ENCODE measurements at regions not wholly inside any gene's neighbourhood (a gene's known extent, or its start where the extent isn't known, plus 50 kb on each side); places are given as distances from the start of the nearest gene placed in this dataset.

DNA sequence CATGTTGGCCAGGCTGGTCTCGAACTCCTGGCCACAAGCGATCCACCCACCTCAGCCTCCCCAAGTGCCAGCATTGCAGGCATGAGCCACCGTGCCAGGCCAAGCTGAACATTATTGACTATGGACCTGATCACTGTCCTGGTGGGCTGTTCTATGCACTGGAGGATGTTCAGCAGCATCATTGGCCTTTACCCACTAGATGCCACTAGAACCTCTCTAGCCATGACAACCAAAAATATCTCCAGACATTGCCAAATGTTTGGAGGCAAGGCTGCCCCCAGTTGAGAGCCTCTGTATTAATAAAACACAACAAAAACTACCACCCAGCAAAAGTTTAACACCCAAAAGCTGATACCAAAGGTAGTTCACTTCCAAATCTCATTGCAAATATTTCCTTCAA is 110.8 kb upstream of the SOD1 start:
- no peaks in the 10 kb centered on the region for H3K27me3 ChIP-seq (ENCODE audit: control insufficient read depth, insufficient read depth, low read length)
- no peaks in the 10 kb centered on the region for H3K9me3 ChIP-seq (ENCODE audit: control insufficient read depth, insufficient read depth, low read depth, low read length)
- no peak overlapping the region for H3K4me3 ChIP-seq (ENCODE audit: low read depth in 2 of 2, low read length in 2 of 2)
- H3K4me1 ChIP-seq (ENCODE audit: control insufficient read depth, insufficient read depth, low read length), result no peaks in the 10 kb centered on the region; the same call in 1 of the 2 replicates
- ATAC-seq, result no peak
- H3K36me3 ChIP-seq (ENCODE audit: control insufficient read depth, insufficient read depth, low read length), result no peaks in the 10 kb centered on the region
- no peak overlapping the region for H3K27ac ChIP-seq (ENCODE audit: low read length)
- TF ChIP-seq, protein P1, sequence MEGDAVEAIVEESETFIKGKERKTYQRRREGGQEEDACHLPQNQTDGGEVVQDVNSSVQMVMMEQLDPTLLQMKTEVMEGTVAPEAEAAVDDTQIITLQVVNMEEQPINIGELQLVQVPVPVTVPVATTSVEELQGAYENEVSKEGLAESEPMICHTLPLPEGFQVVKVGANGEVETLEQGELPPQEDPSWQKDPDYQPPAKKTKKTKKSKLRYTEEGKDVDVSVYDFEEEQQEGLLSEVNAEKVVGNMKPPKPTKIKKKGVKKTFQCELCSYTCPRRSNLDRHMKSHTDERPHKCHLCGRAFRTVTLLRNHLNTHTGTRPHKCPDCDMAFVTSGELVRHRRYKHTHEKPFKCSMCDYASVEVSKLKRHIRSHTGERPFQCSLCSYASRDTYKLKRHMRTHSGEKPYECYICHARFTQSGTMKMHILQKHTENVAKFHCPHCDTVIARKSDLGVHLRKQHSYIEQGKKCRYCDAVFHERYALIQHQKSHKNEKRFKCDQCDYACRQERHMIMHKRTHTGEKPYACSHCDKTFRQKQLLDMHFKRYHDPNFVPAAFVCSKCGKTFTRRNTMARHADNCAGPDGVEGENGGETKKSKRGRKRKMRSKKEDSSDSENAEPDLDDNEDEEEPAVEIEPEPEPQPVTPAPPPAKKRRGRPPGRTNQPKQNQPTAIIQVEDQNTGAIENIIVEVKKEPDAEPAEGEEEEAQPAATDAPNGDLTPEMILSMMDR (IDR thresholded peaks at IDR 0.05), result no peak
- TF ChIP-seq, protein P2, sequence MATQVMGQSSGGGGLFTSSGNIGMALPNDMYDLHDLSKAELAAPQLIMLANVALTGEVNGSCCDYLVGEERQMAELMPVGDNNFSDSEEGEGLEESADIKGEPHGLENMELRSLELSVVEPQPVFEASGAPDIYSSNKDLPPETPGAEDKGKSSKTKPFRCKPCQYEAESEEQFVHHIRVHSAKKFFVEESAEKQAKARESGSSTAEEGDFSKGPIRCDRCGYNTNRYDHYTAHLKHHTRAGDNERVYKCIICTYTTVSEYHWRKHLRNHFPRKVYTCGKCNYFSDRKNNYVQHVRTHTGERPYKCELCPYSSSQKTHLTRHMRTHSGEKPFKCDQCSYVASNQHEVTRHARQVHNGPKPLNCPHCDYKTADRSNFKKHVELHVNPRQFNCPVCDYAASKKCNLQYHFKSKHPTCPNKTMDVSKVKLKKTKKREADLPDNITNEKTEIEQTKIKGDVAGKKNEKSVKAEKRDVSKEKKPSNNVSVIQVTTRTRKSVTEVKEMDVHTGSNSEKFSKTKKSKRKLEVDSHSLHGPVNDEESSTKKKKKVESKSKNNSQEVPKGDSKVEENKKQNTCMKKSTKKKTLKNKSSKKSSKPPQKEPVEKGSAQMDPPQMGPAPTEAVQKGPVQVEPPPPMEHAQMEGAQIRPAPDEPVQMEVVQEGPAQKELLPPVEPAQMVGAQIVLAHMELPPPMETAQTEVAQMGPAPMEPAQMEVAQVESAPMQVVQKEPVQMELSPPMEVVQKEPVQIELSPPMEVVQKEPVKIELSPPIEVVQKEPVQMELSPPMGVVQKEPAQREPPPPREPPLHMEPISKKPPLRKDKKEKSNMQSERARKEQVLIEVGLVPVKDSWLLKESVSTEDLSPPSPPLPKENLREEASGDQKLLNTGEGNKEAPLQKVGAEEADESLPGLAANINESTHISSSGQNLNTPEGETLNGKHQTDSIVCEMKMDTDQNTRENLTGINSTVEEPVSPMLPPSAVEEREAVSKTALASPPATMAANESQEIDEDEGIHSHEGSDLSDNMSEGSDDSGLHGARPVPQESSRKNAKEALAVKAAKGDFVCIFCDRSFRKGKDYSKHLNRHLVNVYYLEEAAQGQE (IDR thresholded peaks at IDR 0.05; ENCODE audit: insufficient read depth in 1 of 2, low read depth in 2 of 2, low read length in 1 of 2), result no peak
- in situ Hi-C loops (cut with HindIII; ENCODE audit: low pct_unique_long_range_greater_than_20kb, low sequenced_read_pairs), result no loop called here
- POLR2A ChIA-PET, result no interaction called here
- BruUV-seq (replicated peaks), result no TSS peak
- CTCF ChIA-PET, result no interaction called here
- intact Hi-C loops (cut with micrococcal nuclease; ENCODE audit: unreplicated experiment), result no loop called here
- DNase-seq (ENCODE audit: low read depth, low spot score), result no peak

DNA sequence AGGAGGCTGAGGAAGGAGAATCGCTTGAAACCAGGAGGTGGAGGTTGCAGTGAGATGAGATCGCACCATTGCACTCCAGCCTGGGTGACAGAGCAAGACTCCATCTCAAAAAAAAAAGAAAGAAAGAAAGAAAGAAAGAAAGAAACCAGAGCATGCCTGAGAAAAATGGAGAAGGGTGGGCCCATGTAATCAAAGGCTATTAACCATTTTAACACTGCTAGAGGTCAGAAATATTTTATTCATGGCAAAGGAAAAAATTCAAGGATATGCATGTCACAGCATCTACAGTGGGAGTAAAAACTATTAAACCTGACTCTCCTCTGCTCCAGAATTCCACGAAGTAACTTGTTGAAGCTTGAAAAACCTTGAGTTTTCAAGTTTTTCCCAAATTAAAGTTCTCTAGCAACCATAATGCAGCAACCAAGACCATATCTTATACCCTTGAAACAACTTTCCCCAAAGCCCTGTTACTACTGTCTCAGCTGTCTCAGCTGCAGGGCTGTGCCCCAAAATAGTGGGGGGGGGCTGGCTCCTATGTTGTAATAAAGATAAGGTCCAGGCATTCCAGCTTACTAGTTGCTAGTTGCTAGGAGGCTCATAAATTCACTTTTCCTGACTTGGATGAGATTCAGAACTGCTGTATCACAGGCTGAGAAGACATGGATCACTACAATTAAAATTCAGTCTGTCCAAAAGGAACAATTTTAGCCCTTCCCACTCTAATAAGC is 112.9 kb upstream of the SOD1 start:
- H3K27ac ChIP-seq (ENCODE audit: low read length), result no peak overlapping the region
- H3K4me1 ChIP-seq (ENCODE audit: control insufficient read depth, insufficient read depth, low read length), result no peaks in the 10 kb centered on the region; the same call in 1 of the 2 replicates
- DNase-seq (ENCODE audit: low read depth, low spot score) (no peak), ATAC-seq (no peak)
- TF ChIP-seq, protein P1 (IDR thresholded peaks at IDR 0.05), result no peak
- TF ChIP-seq SIN3A (IDR thresholded peaks at IDR 0.05; ENCODE audit: borderline replicate concordance, insufficient read depth, low read depth, low read length) (no peak), POLR2AphosphoS5 (IDR thresholded peaks at IDR 0.05; ENCODE audit: low read depth, low read length) (no peak), TCF7L2 (IDR thresholded peaks at IDR 0.05; ENCODE audit: low read depth, low read length) (no peak)
- TF ChIP-seq, protein P2 (IDR thresholded peaks at IDR 0.05; ENCODE audit: insufficient read depth in 1 of 2, low read depth in 2 of 2, low read length in 1 of 2), result no peak
- in situ Hi-C loops (cut with HindIII; ENCODE audit: low pct_unique_long_range_greater_than_20kb, low sequenced_read_pairs), result no loop called here
- no peak overlapping the region for H3K4me3 ChIP-seq (ENCODE audit: low read depth in 2 of 2, low read length in 2 of 2)
- ChIA-PET CTCF (no interaction called here), POLR2A (no interaction called here)
- intact Hi-C loops (cut with micrococcal nuclease; ENCODE audit: unreplicated experiment), result no loop called here
- no TSS peak for BruUV-seq (replicated peaks)
- no peaks in the 10 kb centered on the region for H3K9me3 ChIP-seq (ENCODE audit: control insufficient read depth, insufficient read depth, low read depth, low read length)
- H3K36me3 ChIP-seq (ENCODE audit: control insufficient read depth, insufficient read depth, low read length), result no peaks in the 10 kb centered on the region
- H3K27me3 ChIP-seq (ENCODE audit: control insufficient read depth, insufficient read depth, low read length), result no peaks in the 10 kb centered on the region
